ENCODE measurements at regions not wholly inside any gene's neighbourhood (a gene's known extent, or its start where the extent isn't known, plus 50 kb on each side); places are given as distances from the start of the nearest gene placed in this dataset.
A peak's percentile ranks its signal among the peaks of the same experiment; 100 is the strongest.
"Not testable (repeated sequence)": the region's sequence is repeated elsewhere in the genome, so short reads cannot be mapped to it uniquely, and the experiment has no call there.

GRCh38 chr4:78662658-78663057 lies 111.1 kb downstream of the ANXA3 start:
- Histone ChIP-seq H3K27me3 (ENCODE audit: insufficient read depth, poor library complexity, severe bottlenecking) (no peaks in the 10 kb centered on the region), H3K4me3 (replicated peaks; ENCODE audit: insufficient read depth, low read length) (no peak overlapping the region), H3K27ac (replicated peaks) (peak overlapping the region; percentile 11)
- TF ChIP-seq GABPA (IDR thresholded peaks at IDR 0.05; ENCODE audit: low read depth) (no peak), SPI1 (IDR thresholded peaks at IDR 0.05; ENCODE audit: borderline replicate concordance, low read depth) (no peak), POLR2AphosphoS5 (IDR thresholded peaks at IDR 0.05; ENCODE audit: low read depth) (no peak), REST (IDR thresholded peaks at IDR 0.05; ENCODE audit: insufficient replicate concordance, low read depth) (no peak)
- TF ChIP-seq, protein P1, sequence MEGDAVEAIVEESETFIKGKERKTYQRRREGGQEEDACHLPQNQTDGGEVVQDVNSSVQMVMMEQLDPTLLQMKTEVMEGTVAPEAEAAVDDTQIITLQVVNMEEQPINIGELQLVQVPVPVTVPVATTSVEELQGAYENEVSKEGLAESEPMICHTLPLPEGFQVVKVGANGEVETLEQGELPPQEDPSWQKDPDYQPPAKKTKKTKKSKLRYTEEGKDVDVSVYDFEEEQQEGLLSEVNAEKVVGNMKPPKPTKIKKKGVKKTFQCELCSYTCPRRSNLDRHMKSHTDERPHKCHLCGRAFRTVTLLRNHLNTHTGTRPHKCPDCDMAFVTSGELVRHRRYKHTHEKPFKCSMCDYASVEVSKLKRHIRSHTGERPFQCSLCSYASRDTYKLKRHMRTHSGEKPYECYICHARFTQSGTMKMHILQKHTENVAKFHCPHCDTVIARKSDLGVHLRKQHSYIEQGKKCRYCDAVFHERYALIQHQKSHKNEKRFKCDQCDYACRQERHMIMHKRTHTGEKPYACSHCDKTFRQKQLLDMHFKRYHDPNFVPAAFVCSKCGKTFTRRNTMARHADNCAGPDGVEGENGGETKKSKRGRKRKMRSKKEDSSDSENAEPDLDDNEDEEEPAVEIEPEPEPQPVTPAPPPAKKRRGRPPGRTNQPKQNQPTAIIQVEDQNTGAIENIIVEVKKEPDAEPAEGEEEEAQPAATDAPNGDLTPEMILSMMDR (IDR thresholded peaks at IDR 0.05; ENCODE audit: insufficient read depth, low read length): no peak
- DNase-seq (ENCODE audit: low read depth in 1 of 2, low spot score in 1 of 2): no peak

DNA sequence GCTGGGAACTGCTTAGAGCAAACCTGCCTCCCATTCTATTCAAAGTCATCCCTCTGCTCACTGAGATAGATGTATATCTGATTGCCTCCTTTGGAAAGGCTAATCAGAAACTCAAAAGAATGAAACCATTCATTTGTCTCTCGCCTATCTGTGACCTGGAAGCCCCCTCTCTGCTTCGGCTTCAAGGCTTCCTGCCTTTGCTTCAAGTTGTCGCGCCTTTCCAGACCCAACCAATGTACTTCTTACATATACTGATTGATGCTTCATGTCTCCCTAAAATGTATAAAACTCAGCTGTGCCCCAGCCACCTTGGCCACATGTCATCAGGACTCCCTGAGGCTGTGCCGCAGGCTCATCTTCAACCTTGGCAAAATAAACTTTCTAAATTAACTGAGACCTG lies 111.9 kb upstream of the BMP2K start:
- H3K27me3 ChIP-seq (ENCODE audit: insufficient read depth, poor library complexity, severe bottlenecking); H3K4me3 ChIP-seq (replicated peaks; ENCODE audit: insufficient read depth, low read length); DNase-seq (ENCODE audit: low read depth in 1 of 2, low spot score in 1 of 2); H3K27ac ChIP-seq (replicated peaks): not testable (repeated sequence)

DNA sequence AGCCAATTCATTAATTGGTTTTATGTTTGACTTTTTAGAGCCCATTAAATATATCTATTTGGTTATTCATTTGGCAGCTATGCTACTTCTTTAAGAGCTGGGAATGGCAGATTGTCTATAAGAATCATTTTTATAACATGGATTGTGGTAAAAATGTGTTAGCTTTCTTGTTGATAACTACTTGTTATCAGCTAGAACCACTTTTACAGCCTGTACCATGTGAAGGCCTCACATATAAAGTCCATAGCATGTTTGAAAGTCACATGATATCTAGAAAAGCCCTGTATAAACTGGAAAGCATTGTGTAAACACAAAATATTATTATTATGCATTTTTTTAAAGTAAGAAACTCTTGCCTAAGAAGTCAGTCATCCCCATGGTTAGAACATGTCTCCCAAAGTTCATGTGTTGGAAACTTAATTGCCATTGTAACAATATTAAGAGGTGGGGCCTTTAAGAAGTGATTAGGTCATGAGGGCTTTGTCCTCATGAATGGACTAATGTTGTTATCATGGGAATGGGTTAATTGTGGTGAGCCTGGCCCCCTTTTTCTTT lies 110.9 kb upstream of the BMP2K start:
- Histone ChIP-seq H3K4me3 (replicated peaks; ENCODE audit: insufficient read depth, low read length) (no peak overlapping the region), H3K27me3 (ENCODE audit: insufficient read depth, poor library complexity, severe bottlenecking) (no peaks in the 10 kb centered on the region), H3K27ac (replicated peaks) (no peak overlapping the region)
- TF ChIP-seq SPI1 (IDR thresholded peaks at IDR 0.05; ENCODE audit: borderline replicate concordance, low read depth) (no peak), REST (IDR thresholded peaks at IDR 0.05; ENCODE audit: insufficient replicate concordance, low read depth) (no peak), GABPA (IDR thresholded peaks at IDR 0.05; ENCODE audit: low read depth) (no peak), POLR2AphosphoS5 (IDR thresholded peaks at IDR 0.05; ENCODE audit: low read depth) (no peak)
- TF ChIP-seq, protein P1 (IDR thresholded peaks at IDR 0.05; ENCODE audit: insufficient read depth, low read length): no peak
- DNase-seq (ENCODE audit: low read depth in 1 of 2, low spot score in 1 of 2): no peak

GRCh38 chr4:78666830-78667258 lies 109.3 kb upstream of the BMP2K start:
- DNase-seq (ENCODE audit: low read depth in 1 of 2, low spot score in 1 of 2): peak; percentile 65 to 67
- Histone ChIP-seq H3K27ac (replicated peaks) (peak overlapping the region; percentile 55), H3K27me3 (ENCODE audit: insufficient read depth, poor library complexity, severe bottlenecking) (no peaks in the 10 kb centered on the region), H3K4me3 (replicated peaks; ENCODE audit: insufficient read depth, low read length) (no peak overlapping the region)
- TF ChIP-seq GABPA (IDR thresholded peaks at IDR 0.05; ENCODE audit: low read depth) (no peak), SPI1 (IDR thresholded peaks at IDR 0.05; ENCODE audit: borderline replicate concordance, low read depth) (peak; percentile 90), POLR2AphosphoS5 (IDR thresholded peaks at IDR 0.05; ENCODE audit: low read depth) (0 out of 2 replicates have a peak, but pooled peaks have one; percentile 26), REST (IDR thresholded peaks at IDR 0.05; ENCODE audit: insufficient replicate concordance, low read depth) (no peak)
- TF ChIP-seq, protein P1 (IDR thresholded peaks at IDR 0.05; ENCODE audit: insufficient read depth, low read length): no peak
